Iris pigment epithelial cell (primary cell): ENCODE measurements at regions not wholly inside any gene's neighbourhood (a gene's known extent, or its start where the extent isn't known, plus 50 kb on each side); places are given as distances from the start of the nearest gene placed in this dataset.
"Not testable (repeated sequence)": the region's sequence is repeated elsewhere in the genome, so short reads cannot be mapped to it uniquely, and the experiment has no call there.

Experiments
- DNase-seq: peaks from one replicate; pipeline ENCODE4 v3.0.0-alpha.2; 2011; ENCODE audit warnings: low read depth

DNA sequence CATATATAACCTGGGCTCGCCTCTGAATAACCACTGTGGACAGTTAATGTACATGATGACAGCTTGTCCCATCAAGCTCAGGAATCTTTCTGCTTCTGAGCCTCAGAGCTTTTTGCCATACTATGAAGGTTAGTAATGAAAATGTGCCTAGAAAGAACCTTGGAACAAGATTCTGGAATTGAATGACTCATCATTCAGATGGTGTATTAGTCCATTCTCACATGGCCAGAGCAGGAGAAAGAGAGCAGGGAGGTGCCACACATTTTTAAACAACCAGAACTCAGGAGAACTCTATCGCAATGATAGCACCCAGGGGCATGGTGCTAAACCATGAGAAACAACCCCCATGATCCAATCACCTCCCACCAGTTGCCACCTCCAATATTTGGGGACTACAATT, 542.1 kb downstream of the PRR16 start:
- peak; percentile 0 for DNase-seq

DNA sequence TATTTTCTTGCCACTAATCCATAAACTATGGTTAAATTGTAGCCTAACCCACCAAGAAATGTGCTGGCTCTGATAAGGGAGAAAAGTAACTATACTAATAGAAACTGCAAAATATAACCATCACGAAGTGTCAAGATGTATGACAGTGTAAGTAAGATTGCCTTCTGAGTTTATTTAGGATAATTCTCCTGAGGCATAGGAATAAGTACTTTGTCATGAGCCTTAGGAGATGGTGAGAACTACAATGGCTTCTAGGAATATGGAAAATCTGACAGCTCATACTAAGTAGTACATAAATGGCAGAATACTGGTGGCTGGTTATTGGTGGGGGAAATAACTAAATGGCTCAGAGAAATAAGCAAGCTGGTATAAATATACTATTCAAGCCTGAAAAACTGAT, 543.9 kb downstream of the PRR16 start:
- no peak for DNase-seq

- DNase-seq = no peak
These were observed 545.0 kb downstream of the PRR16 start for GRCh38 chr5:121009058-121009457.

DNA sequence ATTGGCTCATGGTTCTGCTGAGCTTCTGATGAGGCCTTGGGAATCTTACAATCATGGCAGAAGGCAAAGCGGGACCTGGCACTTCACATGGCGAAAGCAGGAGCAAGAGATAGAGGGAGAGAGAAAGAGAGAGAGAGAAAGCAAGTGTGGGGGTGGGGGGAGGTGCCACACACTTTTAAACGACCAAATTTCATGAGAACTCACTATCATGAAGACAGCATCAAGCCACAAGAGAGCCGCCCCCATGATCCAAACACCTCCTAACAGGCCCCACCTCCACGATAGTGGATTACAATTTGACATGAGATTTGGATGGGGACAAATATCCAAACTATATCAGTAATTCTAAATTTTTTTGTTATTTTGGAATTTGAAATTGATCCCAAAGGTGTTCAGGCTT, 553.9 kb downstream of the PRR16 start:
- DNase-seq = no peak

DNA sequence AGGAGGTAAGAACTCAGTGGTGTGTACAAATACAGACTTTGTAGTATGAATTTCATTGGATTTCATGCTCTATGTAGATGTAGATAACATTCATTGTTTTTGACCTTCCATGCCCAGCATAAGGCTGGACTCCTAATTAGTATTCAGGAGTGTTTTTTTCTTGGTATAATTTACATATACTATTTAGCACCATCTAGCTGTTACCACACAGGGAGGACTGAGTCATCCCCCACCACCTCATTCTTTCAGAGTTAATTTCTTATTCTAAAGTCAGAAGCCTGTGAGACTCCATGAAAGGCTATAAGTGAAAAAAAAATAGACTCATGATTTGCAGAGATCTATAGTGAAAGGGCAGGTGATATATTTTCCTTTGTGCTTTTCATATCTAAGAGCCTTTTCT, 555.0 kb downstream of the PRR16 start:
- DNase-seq = no peak

DNA sequence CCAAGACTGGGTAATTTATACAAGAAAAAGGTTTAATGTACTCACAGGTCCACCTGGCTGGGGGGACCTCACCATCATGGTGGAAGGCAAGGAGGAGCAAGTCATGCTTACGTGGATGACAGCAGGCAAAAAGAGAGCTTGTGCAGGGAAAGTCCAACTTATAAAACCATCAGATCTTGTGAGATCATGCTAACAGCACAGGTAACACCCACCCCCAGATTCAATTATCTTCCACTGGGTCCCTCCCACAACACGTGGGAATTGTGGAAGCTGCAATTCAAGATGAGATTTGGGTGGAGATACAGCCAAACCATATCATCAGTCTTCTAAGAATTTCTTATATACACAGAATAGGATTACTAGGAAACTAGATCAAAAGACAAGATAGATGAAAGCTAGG, 555.6 kb downstream of the PRR16 start:
- no peak for DNase-seq

DNA sequence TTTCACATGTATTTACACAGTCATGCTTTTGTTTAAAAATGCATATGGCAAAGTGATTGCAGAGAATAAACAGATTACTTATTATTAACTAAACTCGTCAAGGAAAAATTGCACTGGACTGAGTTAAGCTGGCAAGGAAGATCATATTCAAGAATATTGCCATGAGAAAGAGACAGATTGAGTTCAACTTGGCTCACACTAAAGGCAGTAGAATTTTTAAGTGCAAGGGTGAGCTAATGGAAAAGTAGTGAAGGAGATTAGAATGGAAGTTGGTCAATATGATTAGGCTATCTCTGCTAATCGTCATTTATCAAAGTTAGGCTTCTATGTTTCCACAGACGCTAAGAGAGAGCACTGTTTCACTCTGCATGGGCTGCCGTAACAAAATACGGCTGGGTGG, 557.6 kb downstream of the PRR16 start:
- DNase-seq = no peak

GRCh38 chr5:121024416-121025311, 560.6 kb downstream of the PRR16 start:
- DNase-seq = no peak

DNA sequence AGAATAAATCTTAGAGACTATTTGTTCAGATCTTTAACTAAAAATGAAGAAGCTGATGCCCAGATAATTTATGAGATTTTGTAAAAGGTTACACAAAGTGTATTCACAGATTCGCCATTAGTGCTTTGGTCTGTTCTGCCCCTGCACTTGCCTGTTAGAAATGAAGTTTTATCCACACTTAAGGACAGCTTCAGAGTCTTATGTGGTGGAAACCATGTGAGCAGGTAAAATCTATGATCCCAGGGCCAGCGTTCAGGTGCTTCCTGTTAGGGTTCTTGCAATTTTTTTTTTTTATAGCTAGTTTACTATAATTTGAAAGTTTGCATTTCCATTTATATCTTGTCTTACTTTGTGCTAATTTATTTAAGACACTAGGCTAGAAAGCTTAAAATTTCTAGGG, 561.6 kb downstream of the PRR16 start:
- no peak for DNase-seq

GRCh38 chr5:121027636-121028035, 563.5 kb downstream of the PRR16 start:
- DNase-seq = no peak

- DNase-seq = no peak
These were observed 565.6 kb downstream of the PRR16 start for GRCh38 chr5:121029536-121030245.

- DNase-seq = peak; percentile 1
These were observed 567.4 kb downstream of the PRR16 start for GRCh38 chr5:121031491-121031890.

- DNase-seq = no peak
These were observed 569.2 kb downstream of the PRR16 start for GRCh38 chr5:121033334-121033733.

- DNase-seq = no peak
These were observed 574.3 kb downstream of the PRR16 start for GRCh38 chr5:121038438-121038837.

GRCh38 chr5:121049971-121050370, 585.9 kb downstream of the PRR16 start:
- no peak for DNase-seq

DNA sequence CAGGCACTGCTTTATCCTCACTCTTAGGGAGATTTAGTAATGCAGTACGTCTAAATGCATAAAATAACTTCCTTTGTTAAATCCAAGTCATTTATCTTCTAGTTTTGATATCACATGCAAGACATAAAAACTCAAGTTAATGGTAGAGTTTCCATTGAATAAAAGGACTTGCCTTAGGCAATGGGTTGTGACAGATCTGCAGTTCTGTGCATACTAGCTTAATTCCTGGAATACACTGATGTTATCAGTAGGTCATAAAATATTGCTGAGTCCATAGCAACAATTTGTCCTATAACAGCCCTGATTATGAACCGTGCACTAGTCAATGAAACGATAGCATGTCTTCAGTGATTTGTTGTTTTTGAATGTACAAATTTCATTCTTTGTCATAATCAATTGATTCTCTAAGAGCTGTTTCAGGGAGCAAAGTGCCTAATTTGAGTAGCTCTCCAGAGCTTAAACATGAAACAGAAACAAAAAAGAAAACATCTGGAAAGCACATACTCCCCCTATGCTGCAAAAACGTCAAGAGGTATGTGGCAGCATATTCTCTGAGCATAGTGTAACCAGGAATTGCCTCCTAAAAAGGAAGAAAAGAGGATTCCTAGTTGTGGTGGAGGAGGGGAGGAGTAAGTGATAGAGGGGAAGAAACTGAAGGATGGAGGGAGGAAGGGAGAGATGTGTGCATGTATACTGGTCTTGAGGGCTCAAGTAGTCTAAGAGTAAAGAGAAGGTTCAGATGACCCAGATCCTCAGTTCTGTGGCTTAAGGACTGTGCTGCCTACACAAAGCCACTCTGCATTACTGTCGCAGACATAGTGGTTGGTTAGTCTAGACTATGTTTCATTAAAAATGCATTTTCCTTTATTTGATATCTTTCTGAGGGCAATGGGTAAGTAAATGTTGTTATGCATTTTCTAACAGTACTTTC, 589.2 kb downstream of the PRR16 start:
- DNase-seq = no peak

- no peak for DNase-seq
These were observed 591.5 kb downstream of the PRR16 start for GRCh38 chr5:121055586-121055985.

DNA sequence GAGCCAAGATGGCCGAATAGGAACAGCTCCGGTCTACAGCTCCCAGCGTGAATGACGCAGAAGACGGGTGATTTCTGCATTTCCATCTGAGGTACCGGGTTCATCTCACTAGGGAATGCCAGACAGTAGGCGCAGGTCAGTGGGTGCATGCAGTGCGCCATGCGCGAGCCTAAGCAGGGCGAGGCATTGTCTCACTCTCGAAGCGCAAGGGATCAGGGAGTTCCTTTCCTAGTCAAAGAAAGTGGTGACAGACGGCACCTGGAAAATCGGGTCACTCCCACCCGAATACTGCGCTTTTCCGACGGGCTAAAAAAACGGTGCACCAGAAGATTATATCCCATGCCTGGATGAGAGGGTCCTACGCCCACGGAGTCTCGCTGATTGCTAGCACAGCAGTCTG, 600.1 kb downstream of the PRR16 start:
- DNase-seq = not testable (repeated sequence)

DNA sequence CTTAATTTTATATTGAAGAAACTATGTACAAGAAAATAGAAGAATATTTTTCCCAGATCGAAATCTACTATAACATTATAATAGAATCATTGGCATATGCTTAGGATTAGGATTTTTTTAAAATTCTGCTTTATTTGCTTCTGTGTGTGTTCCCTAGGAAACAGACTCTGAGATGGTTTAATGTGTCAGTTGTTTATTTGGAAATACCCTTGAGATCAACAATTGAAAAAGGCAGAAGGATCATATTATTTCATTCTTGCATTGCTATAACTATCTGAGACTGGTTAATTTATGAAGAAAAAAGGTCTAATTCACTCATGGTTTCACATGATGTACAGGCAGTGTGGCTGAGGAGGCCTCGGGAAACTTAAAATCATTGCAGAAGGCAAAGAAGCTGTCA, 622.6 kb downstream of the PRR16 start:
- no peak for DNase-seq

DNA sequence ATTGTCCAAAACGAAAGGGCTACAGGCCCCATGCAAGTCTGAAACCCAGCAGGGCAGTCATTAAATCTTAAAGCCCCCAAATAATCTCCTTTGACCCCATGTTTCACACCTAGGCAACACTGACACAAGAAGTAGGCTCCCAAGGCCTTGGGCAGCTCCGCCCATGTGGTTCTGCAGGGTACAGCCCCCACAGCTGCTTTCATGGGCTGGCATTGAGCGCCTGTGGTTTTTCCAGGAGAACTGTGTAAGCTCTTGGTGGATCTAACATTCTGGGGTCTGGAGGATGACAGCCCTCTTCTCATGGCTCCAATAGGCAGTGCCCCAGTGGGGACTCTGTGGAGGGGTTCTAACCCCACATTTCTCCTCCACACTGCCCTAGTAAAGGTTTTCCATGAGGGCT, 623.5 kb downstream of the PRR16 start:
- no peak for DNase-seq

- DNase-seq = no peak
These were observed 624.2 kb downstream of the PRR16 start for GRCh38 chr5:121088341-121088740.

- DNase-seq = no peak
These were observed 626.7 kb downstream of the PRR16 start for GRCh38 chr5:121090822-121091221.
